NCI-H2081 (cell line): ENCODE measurements at regions not wholly inside any gene's neighbourhood (a gene's known extent, or its start where the extent isn't known, plus 50 kb on each side); places are given as distances from the start of the nearest gene placed in this dataset.

Experiments used
- DNase-seq, 2 experiments: peaks; one replicate each; lab custom pipeline; 2025; lab: John Stamatoyannopoulos, UW

GRCh38 chr9:18146329-18146728 is 327.6 kb upstream of the ADAMTSL1 start:
- no peak for DNase-seq

GRCh38 chr9:18149471-18150011 is 324.4 kb upstream of the ADAMTSL1 start:
- no peak for DNase-seq

- DNase-seq, result no peak
Observed at GRCh38 chr9:18154661-18155060, 319.3 kb upstream of the ADAMTSL1 start.

GRCh38 chr9:18159254-18159653 is 314.7 kb upstream of the ADAMTSL1 start:
- DNase-seq, result no peak

GRCh38 chr9:18163146-18163545 is 310.8 kb upstream of the ADAMTSL1 start:
- DNase-seq, result no peak

- DNase-seq, result no peak
Observed at GRCh38 chr9:18167733-18168132, 306.2 kb upstream of the ADAMTSL1 start.

- DNase-seq, result no peak
Observed at GRCh38 chr9:18173923-18174322, 300.0 kb upstream of the ADAMTSL1 start.

- DNase-seq, result no peak
Observed at GRCh38 chr9:18182636-18183035, 291.3 kb upstream of the ADAMTSL1 start.

- no peak for DNase-seq
Observed at GRCh38 chr9:18183974-18184373, 290.0 kb upstream of the ADAMTSL1 start.

GRCh38 chr9:18184401-18184800 is 289.6 kb upstream of the ADAMTSL1 start:
- DNase-seq, result no peak

GRCh38 chr9:18185196-18185595 is 288.8 kb upstream of the ADAMTSL1 start:
- no peak for DNase-seq

GRCh38 chr9:18188971-18189370 is 285.0 kb upstream of the ADAMTSL1 start:
- no peak for DNase-seq

- peak; percentile 9 to 40 for DNase-seq
Observed at GRCh38 chr9:18189871-18190670, 283.9 kb upstream of the ADAMTSL1 start.

GRCh38 chr9:18190671-18191374 is 283.1 kb upstream of the ADAMTSL1 start:
- no peak for DNase-seq

- DNase-seq, result no peak
Observed at GRCh38 chr9:18194316-18194715, 279.6 kb upstream of the ADAMTSL1 start.

GRCh38 chr9:18195223-18195622 is 278.7 kb upstream of the ADAMTSL1 start:
- no peak for DNase-seq

GRCh38 chr9:18202924-18203323 is 271.0 kb upstream of the ADAMTSL1 start:
- DNase-seq, result no peak

GRCh38 chr9:18207735-18208134 is 266.2 kb upstream of the ADAMTSL1 start:
- no peak for DNase-seq

- peak; percentile 38 to 43 for DNase-seq
Observed at GRCh38 chr9:18208166-18209059, 265.5 kb upstream of the ADAMTSL1 start.

- no peak for DNase-seq
Observed at GRCh38 chr9:18215626-18216025, 258.3 kb upstream of the ADAMTSL1 start.

- DNase-seq, result no peak
Observed at GRCh38 chr9:18216376-18216775, 257.6 kb upstream of the ADAMTSL1 start.

GRCh38 chr9:18228101-18228500 is 245.9 kb upstream of the ADAMTSL1 start:
- DNase-seq, result no peak
